ENCODE measurements at regions not wholly inside any gene's neighbourhood (a gene's known extent, or its start where the extent isn't known, plus 50 kb on each side); places are given as distances from the start of the nearest gene placed in this dataset.

- no peak for TF ChIP-seq POLR2A (IDR thresholded peaks at IDR 0.05)
- TF ChIP-seq CTCF (IDR thresholded peaks at IDR 0.05 in 4 of 5, conservative IDR thresholded peaks at IDR 0.05 in 1 of 5) = no peak
Measured at GRCh38 chr18:56323673-56324072, 314.7 kb downstream of the TXNL1 start.

All from gastrocnemius medialis (tissue), 4 donors.